ENCODE measurements at regions not wholly inside any gene's neighbourhood (a gene's known extent, or its start where the extent isn't known, plus 50 kb on each side); places are given as distances from the start of the nearest gene placed in this dataset.

GRCh38 chr2:128428415-128428814, 109.7 kb upstream of the HS6ST1 start:
- DNase-seq (ENCODE audit: low read depth) = no peak
- no peak for TF ChIP-seq CTCF (IDR thresholded peaks at IDR 0.05; ENCODE audit: insufficient read depth, low read depth, low read length)

GRCh38 chr2:128432423-128432822, 113.8 kb upstream of the HS6ST1 start:
- TF ChIP-seq CTCF (IDR thresholded peaks at IDR 0.05; ENCODE audit: insufficient read depth, low read depth, low read length) = no peak
- no peak overlapping the region for H3K4me3 ChIP-seq (ENCODE audit: low read depth, low read length)
- no peak for DNase-seq (ENCODE audit: low read depth)

More at GRCh38 chr2:128428415-128428814, 109.7 kb upstream of the HS6ST1 start:
- no peak overlapping the region for H3K4me3 ChIP-seq (ENCODE audit: low read depth, low read length)

GRCh38 chr2:128433911-128434550, 115.4 kb upstream of the HS6ST1 start:
- DNase-seq (ENCODE audit: low read depth) = no peak
- H3K4me3 ChIP-seq (ENCODE audit: low read depth, low read length) = no peak overlapping the region
- no peak for TF ChIP-seq CTCF (IDR thresholded peaks at IDR 0.05; ENCODE audit: insufficient read depth, low read depth, low read length)

DNA sequence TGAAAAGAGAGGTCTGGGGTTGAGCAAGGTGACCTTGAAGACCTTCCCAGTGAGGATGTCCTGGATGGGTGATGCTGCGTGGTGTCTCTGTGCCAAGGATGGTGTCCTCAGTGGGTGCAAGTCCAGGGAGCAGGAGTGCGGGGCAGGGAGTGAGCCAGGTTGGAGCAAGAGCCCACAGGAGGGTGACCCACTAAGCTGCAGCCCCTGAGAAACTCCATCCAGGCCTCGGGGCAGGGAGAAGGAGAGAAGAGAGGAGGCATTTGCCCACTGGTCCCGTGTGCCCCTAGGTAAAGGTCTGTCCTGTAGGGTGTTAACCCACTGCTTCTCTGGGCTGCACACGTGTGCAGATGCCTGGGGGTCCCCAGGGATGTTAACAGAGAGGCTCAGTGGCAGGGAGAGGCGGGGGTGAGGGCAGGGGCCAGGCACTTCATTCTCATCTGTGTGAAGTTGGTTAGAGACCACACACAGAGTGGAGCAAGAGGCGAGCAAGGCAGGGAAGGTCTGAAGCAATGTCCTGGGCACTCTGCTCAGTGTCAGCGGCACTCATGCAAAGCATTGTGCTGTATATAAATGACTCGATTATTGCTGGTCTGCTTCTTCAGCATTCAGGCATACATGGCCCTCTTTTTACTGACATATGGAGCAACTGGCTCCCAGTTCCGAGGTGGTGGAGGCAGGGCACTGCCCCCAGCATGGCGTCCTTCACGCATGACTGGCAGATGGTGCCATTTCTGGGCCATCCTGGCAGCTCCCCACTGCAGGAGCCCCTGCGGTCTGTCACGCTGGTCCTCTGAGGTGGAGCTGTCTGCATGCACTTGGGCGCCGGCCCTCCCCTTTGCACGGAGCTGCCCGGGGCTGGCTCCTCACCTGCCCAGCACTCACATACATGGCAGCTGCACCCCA, 117.2 kb upstream of the HS6ST1 start:
- TF ChIP-seq CTCF (IDR thresholded peaks at IDR 0.05; ENCODE audit: insufficient read depth, low read depth, low read length) = no peak
- no peak for DNase-seq (ENCODE audit: low read depth)
- H3K4me3 ChIP-seq (ENCODE audit: low read depth, low read length) = no peak overlapping the region

GRCh38 chr2:128436479-128437203, 118.0 kb upstream of the HS6ST1 start:
- no peak for DNase-seq (ENCODE audit: low read depth)
- TF ChIP-seq CTCF (IDR thresholded peaks at IDR 0.05; ENCODE audit: insufficient read depth, low read depth, low read length) = no peak
- H3K4me3 ChIP-seq (ENCODE audit: low read depth, low read length) = no peak overlapping the region

GRCh38 chr2:128437204-128437565, 118.5 kb upstream of the HS6ST1 start:
- no peak for DNase-seq (ENCODE audit: low read depth)
- H3K4me3 ChIP-seq (ENCODE audit: low read depth, low read length) = no peak overlapping the region
- no peak for TF ChIP-seq CTCF (IDR thresholded peaks at IDR 0.05; ENCODE audit: insufficient read depth, low read depth, low read length)

Data from fibroblast of villous mesenchyme (primary cell).